Keratinocyte (primary cell): ENCODE measurements at regions not wholly inside any gene's neighbourhood (a gene's known extent, or its start where the extent isn't known, plus 50 kb on each side); places are given as distances from the start of the nearest gene placed in this dataset.

Experiments
- DNase-seq: peaks from one replicate; pipeline ENCODE4 v3.0.0-alpha.2; 2011; ENCODE audit warnings: low read depth, missing footprints, low spot score
- FAIRE-seq: peaks from 2 replicates; lab custom pipeline; 2011; peaks lifted over from hg19 to GRCh38; lab: Jason Lieb, UNC
- H2AFZ ChIP-seq: 2 replicates; pipeline ENCODE4 v1.6.0; 2012; ENCODE audit warnings: low read length, control low read depth, inconsistent platforms; ENCODE audit not compliant: control insufficient read depth
- H3K27ac ChIP-seq: 2 replicates; pipeline ENCODE4 v1.5.1; 2011; ENCODE audit warnings: low read length; ENCODE audit not compliant: control insufficient read depth, insufficient read depth
- H3K27me3 ChIP-seq: 3 replicates; pipeline ENCODE4 v1.6.0; 2011; ENCODE audit warnings: low read length; ENCODE audit not compliant: control insufficient read depth, insufficient read depth; ENCODE audit errors: extremely low read depth
- H3K36me3 ChIP-seq, 2 experiments: 2 replicates in 1 of 2; 3 replicates in 1 of 2; pipeline ENCODE4 v1.5.1; 2011; ENCODE audit warnings: low read length in 2 of 2, mild to moderate bottlenecking in 1 of 2; ENCODE audit not compliant: control insufficient read depth in 2 of 2, insufficient read depth in 2 of 2; ENCODE audit errors: extremely low read depth in 1 of 2
- H3K4me1 ChIP-seq: 3 replicates; pipeline ENCODE4 v1.5.1; 2011; ENCODE audit warnings: low read length; ENCODE audit not compliant: control insufficient read depth, insufficient read depth; ENCODE audit errors: extremely low read depth
- H3K4me2 ChIP-seq: 3 replicates; pipeline ENCODE4 v1.6.0; 2011; ENCODE audit warnings: low read depth, low read length; ENCODE audit not compliant: control insufficient read depth, insufficient read depth; ENCODE audit errors: extremely low read depth
- H3K4me3 ChIP-seq, 3 experiments: fragments of 200-600 bp in 1 of 3; sonication (generic) in 1 of 3; 2 replicates in 2 of 3; 3 replicates in 1 of 3; pipeline ENCODE4 v1.5.1; 2011 to 2016; ENCODE audit warnings: low read length in 3 of 3, mild to moderate bottlenecking in 3 of 3, control low read depth in 2 of 3, inconsistent platforms in 1 of 3, low read depth in 1 of 3, mixed read lengths in 1 of 3, mixed run types in 1 of 3, moderate library complexity in 1 of 3; ENCODE audit not compliant: control insufficient read depth in 2 of 3, insufficient read depth in 2 of 3; ENCODE audit errors: extremely low read depth in 1 of 3
- H3K79me2 ChIP-seq: 2 replicates; pipeline ENCODE4 v1.6.0; 2012; ENCODE audit warnings: low read length; ENCODE audit not compliant: control insufficient read depth, insufficient read depth
- H3K9ac ChIP-seq: 3 replicates; pipeline ENCODE4 v1.6.0; 2011; ENCODE audit warnings: low read length; ENCODE audit not compliant: control insufficient read depth, insufficient read depth; ENCODE audit errors: extremely low read depth
- H3K9me1 ChIP-seq: 3 replicates; pipeline ENCODE4 v1.6.0; 2011; ENCODE audit warnings: low read length; ENCODE audit not compliant: control insufficient read depth, insufficient read depth; ENCODE audit errors: extremely low read depth
- H3K9me3 ChIP-seq: 2 replicates; pipeline ENCODE4 v1.5.1; 2012; ENCODE audit warnings: low read depth, low read length; ENCODE audit not compliant: control insufficient read depth
- H4K20me1 ChIP-seq: 3 replicates; pipeline ENCODE4 v1.6.0; 2011; ENCODE audit warnings: low read length; ENCODE audit not compliant: control insufficient read depth, insufficient read depth; ENCODE audit errors: extremely low read depth
- CTCF ChIP-seq, 3 experiments: IDR thresholded peaks in 1 of 3; conservative IDR thresholded peaks in 1 of 3; optimal IDR thresholded peaks in 1 of 3; 2 replicates in 2 of 3; 3 replicates in 1 of 3; pipeline versions ENCODE3 to v1.5.1; 2011; ENCODE audit warnings: low read length in 3 of 3, mild to moderate bottlenecking in 3 of 3, moderate library complexity in 2 of 3, control low read depth in 1 of 3, inconsistent platforms in 1 of 3; ENCODE audit not compliant: insufficient read depth in 2 of 3; ENCODE audit errors: extremely low read depth in 1 of 3
- EZH2 ChIP-seq: IDR thresholded peaks from one replicate; pipeline ENCODE4 v1.6.1; 2012; ENCODE audit warnings: inconsistent platforms, mild to moderate bottlenecking, low read length, moderate library complexity
- dilution Hi-C: fragments of 300-500 bp; cut with MboI; formaldehyde crosslinking; loops from one replicate; pipeline ENCODE4 v1.7.0; 2020; ENCODE audit warnings: low sequenced_read_pairs; ENCODE audit not compliant: extremely low pct_ligation_motif_present

GRCh38 chr2:39838589-39838988 lies 59.5 kb upstream of the THUMPD2 start:
- no peak overlapping the region for H3K4me3 ChIP-seq
- no peaks in the 10 kb centered on the region for H3K27me3 ChIP-seq
- H2AFZ ChIP-seq: no peak overlapping the region
- TF ChIP-seq CTCF (optimal IDR thresholded peaks at IDR 0.05 in 1 of 3, IDR thresholded peaks at IDR 0.05 in 1 of 3, conservative IDR thresholded peaks at IDR 0.05 in 1 of 3; ENCODE audit: extremely low read depth in 1 of 3, insufficient read depth in 2 of 3, low read length in 3 of 3): no peak
- no peak for TF ChIP-seq EZH2
- DNase-seq (no peak), FAIRE-seq (no peak)
- H3K27ac ChIP-seq: no peak overlapping the region
- no peaks in the 10 kb centered on the region for H3K4me1 ChIP-seq
- no peaks in the 10 kb centered on the region for H3K36me3 ChIP-seq
- H3K9ac ChIP-seq: no peak overlapping the region
- H3K9me3 ChIP-seq: no peaks in the 10 kb centered on the region
- dilution Hi-C loops: no loop called here
- no peaks in the 10 kb centered on the region for H3K9me1 ChIP-seq
- H3K4me2 ChIP-seq: no peak overlapping the region
- H3K79me2 ChIP-seq: no peaks in the 10 kb centered on the region
- no peaks in the 10 kb centered on the region for H4K20me1 ChIP-seq

- Histone ChIP-seq H2AFZ (no peak overlapping the region), H3K9me3 (no peaks in the 10 kb centered on the region), H3K27me3 (no peaks in the 10 kb centered on the region), H4K20me1 (no peaks in the 10 kb centered on the region), H3K9me1 (no peaks in the 10 kb centered on the region), H3K9ac (no peak overlapping the region), H3K79me2 (no peaks in the 10 kb centered on the region), H3K36me3 (no peaks in the 10 kb centered on the region), H3K27ac (no peak overlapping the region), H3K4me2 (no peak overlapping the region), H3K4me1 (no peaks in the 10 kb centered on the region), H3K4me3 (no peak overlapping the region)
- TF ChIP-seq CTCF (optimal IDR thresholded peaks at IDR 0.05 in 1 of 3, IDR thresholded peaks at IDR 0.05 in 1 of 3, conservative IDR thresholded peaks at IDR 0.05 in 1 of 3; ENCODE audit: extremely low read depth in 1 of 3, insufficient read depth in 2 of 3, low read length in 3 of 3) (peak; percentile 86 to 93 (median 88)), EZH2 (no peak)
- peak; percentile 21 for DNase-seq
- peak; percentile 75 for FAIRE-seq
- dilution Hi-C loops: no loop called here
Observed at GRCh38 chr2:39837856-39838453, 58.9 kb upstream of the THUMPD2 start.
